Ovary (tissue), 7 donors: ENCODE measurements at regions not wholly inside any gene's neighbourhood (a gene's known extent, or its start where the extent isn't known, plus 50 kb on each side); places are given as distances from the start of the nearest gene placed in this dataset.

Experiments
- DNase-seq, 5 donors: peaks; one replicate each; pipeline ENCODE4 v3.0.0-alpha.2; 2019 to 2020
- H3K27ac ChIP-seq, 2 donors: fragments of 200-600 bp; one replicate each; pipeline versions ENCODE4 v1.5.1 to v1.8.0; 2019 to 2022
- H3K27me3 ChIP-seq: fragments of 200-600 bp; one replicate; pipeline ENCODE4 v1.8.0; 2022
- H3K36me3 ChIP-seq: fragments of 200-600 bp; sonication (generic); one replicate; pipeline ENCODE4 v1.5.1; 2019
- H3K4me1 ChIP-seq: one replicate; pipeline ENCODE4 v1.8.1; 2013; ENCODE audit warnings: mild to moderate bottlenecking, moderate library complexity; ENCODE audit not compliant: insufficient read depth
- H3K4me3 ChIP-seq: fragments of 200-600 bp; sonication (generic); one replicate; pipeline ENCODE4 v1.5.1; 2017
- H3K9me3 ChIP-seq, 2 donors: fragments of 200-600 bp in 1 of 2; sonication (generic) in 1 of 2; one replicate each; pipeline versions ENCODE4 v1.5.1 to v1.8.1; 2013 to 2019; ENCODE audit warnings: mild to moderate bottlenecking in 1 of 2, moderate library complexity in 1 of 2
- CTCF ChIP-seq, 3 donors: fragments of 450-650 bp in 2 of 3; fragments of 200-600 bp in 1 of 3; IDR thresholded peaks; one replicate each; pipeline versions ENCODE4 v1.5.1 to v1.8.0; 2016 to 2022; ENCODE audit warnings: antibody characterized with exemption in 3 of 3, mild to moderate bottlenecking in 1 of 3
- EP300 ChIP-seq: sonication (generic); formaldehyde crosslinking; IDR thresholded peaks from one replicate; pipeline ENCODE4 v1.6.1; 2017; ENCODE audit warnings: antibody characterized with exemption
- POLR2A ChIP-seq: fragments of 450-650 bp; IDR thresholded peaks from one replicate; pipeline ENCODE4 v1.6.1; 2017; ENCODE audit warnings: antibody characterized with exemption, mild to moderate bottlenecking, moderate library complexity
- WGBS, 3 donors: extraction: QIAGEN DNeasy Blood & Tissue Kit in 1 of 3; methylation state at CpG; one replicate each; pipeline versions ENCODE4 v1.1.5 to v1.1.7; 2013 to 2017; 5-methylcytosine and 5-hydroxymethylcytosine counted together
- intact Hi-C, 4 donors: fragments of 100-400 bp; cut with DNase I; formaldehyde crosslinking; loops; one replicate each; pipeline versions ENCODE4 v1.11.0 to v1.15.1; 2022 to 2023
- donor health status: DM: no; HTN: no; CAD: no; lungs with moderate emphysema.
- donor health status: DM: no; HTN: no; CAD: no.
- donor health status: Bipolar disorder and iron deficiency.
- donor health status: DM: no; HTN: no; CAD: no.
- donor health status: DM: yes; HTN: yes; CAD: no.

GRCh38 chr21:38956521-38956855, 150.8 kb downstream of the ETS2 start:
- TF ChIP-seq POLR2A = no peak
- TF ChIP-seq CTCF (IDR thresholded peaks at IDR 0.05) = no peak
- no peak for TF ChIP-seq EP300
- Histone ChIP-seq H3K4me3 (no peak overlapping the region), H3K27ac (no peak overlapping the region), H3K4me1 (no peaks in the 10 kb centered on the region), H3K9me3 (no peaks in the 10 kb centered on the region), H3K36me3 (no peaks in the 10 kb centered on the region), H3K27me3 (no peaks in the 10 kb centered on the region)
- intact Hi-C loops = no loop called here
- DNase-seq = no peak
- WGBS, 3 donors = 35 to 46% (median 43%) methylated on average over 5 of the region's 5 CpGs

GRCh38 chr21:38956007-38956406, 150.3 kb downstream of the ETS2 start:
- H3K27ac ChIP-seq = no peak overlapping the region
- WGBS, 3 donors = 40 to 73% (median 68%) methylated on average over 6 of the region's 6 CpGs
- no peaks in the 10 kb centered on the region for H3K9me3 ChIP-seq
- H3K4me3 ChIP-seq = no peak overlapping the region
- H3K27me3 ChIP-seq = no peaks in the 10 kb centered on the region
- intact Hi-C loops = no loop called here
- no peaks in the 10 kb centered on the region for H3K4me1 ChIP-seq
- no peaks in the 10 kb centered on the region for H3K36me3 ChIP-seq
- TF ChIP-seq POLR2A (no peak), EP300 (no peak), CTCF (IDR thresholded peaks at IDR 0.05) (no peak)
- no peak for DNase-seq

GRCh38 chr21:38955495-38955894, 149.8 kb downstream of the ETS2 start:
- no peak for DNase-seq
- Histone ChIP-seq H3K4me3 (no peak overlapping the region), H3K27ac (no peak overlapping the region), H3K27me3 (no peaks in the 10 kb centered on the region), H3K36me3 (no peaks in the 10 kb centered on the region), H3K9me3 (no peaks in the 10 kb centered on the region), H3K4me1 (no peaks in the 10 kb centered on the region)
- WGBS, 3 donors = 84 to 89% (median 84%) methylated on average over 8 of the region's 8 CpGs
- intact Hi-C loops = no loop called here
- TF ChIP-seq CTCF (IDR thresholded peaks at IDR 0.05) (no peak), EP300 (no peak), POLR2A (no peak)

- DNase-seq = no peak
- intact Hi-C loops = no loop called here
- H3K4me1 ChIP-seq = no peaks in the 10 kb centered on the region
- TF ChIP-seq EP300 (no peak), POLR2A (no peak), CTCF (IDR thresholded peaks at IDR 0.05) (no peak)
- H3K27ac ChIP-seq = no peak overlapping the region
- H3K36me3 ChIP-seq = no peaks in the 10 kb centered on the region
- no peaks in the 10 kb centered on the region for H3K27me3 ChIP-seq
- WGBS, 3 donors = 81 to 87% (median 81%) methylated on average over 3 of the region's 3 CpGs
- H3K9me3 ChIP-seq = no peaks in the 10 kb centered on the region
- H3K4me3 ChIP-seq = no peak overlapping the region
Observed at GRCh38 chr21:38954588-38955004, 148.9 kb downstream of the ETS2 start.

DNA sequence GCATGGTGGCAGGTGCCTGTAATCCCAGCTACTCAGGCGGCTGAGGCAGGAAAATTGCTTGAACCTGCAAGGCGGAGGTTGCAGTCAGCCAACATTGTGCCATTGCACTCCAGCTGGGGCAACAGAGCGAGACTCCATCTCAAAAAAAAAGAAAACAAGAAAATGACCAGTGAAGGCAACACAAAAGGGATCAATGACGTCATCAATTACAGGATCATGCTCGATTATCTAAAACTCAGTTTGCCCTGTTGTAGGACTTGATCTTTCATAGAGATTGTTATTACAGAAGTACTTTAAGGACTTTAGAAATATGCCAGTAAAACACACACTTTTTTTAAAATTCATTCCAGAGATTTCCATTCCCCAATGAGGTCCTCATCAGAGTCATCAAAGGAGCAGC, 147.8 kb downstream of the ETS2 start:
- Histone ChIP-seq H3K4me3 (no peak overlapping the region), H3K27me3 (no peaks in the 10 kb centered on the region), H3K4me1 (no peaks in the 10 kb centered on the region), H3K36me3 (no peaks in the 10 kb centered on the region), H3K9me3 (no peaks in the 10 kb centered on the region), H3K27ac (no peak overlapping the region)
- DNase-seq = no peak
- WGBS, 3 donors = 94 to 97% (median 97%) methylated on average over 5 of the region's 5 CpGs
- TF ChIP-seq EP300 (no peak), POLR2A (no peak), CTCF (IDR thresholded peaks at IDR 0.05) (no peak)
- intact Hi-C loops = no loop called here
